NCI-H2029 (cell line): ENCODE measurements at regions not wholly inside any gene's neighbourhood (a gene's known extent, or its start where the extent isn't known, plus 50 kb on each side); places are given as distances from the start of the nearest gene placed in this dataset.
"Not testable (repeated sequence)": the region's sequence is repeated elsewhere in the genome, so short reads cannot be mapped to it uniquely, and the experiment has no call there.

Source experiments
- DNase-seq: peaks from one replicate; lab custom pipeline; 2025; lab: John Stamatoyannopoulos, UW

GRCh38 chr1:94672934-94673333 lies 131.4 kb upstream of the F3 start:
- no peak for DNase-seq

- no peak for DNase-seq
These were observed 130.4 kb upstream of the F3 start for GRCh38 chr1:94672001-94672400.

- DNase-seq = no peak
These were observed 128.7 kb upstream of the F3 start for GRCh38 chr1:94670273-94670672.

GRCh38 chr1:94669198-94669597 lies 127.6 kb upstream of the F3 start:
- DNase-seq = no peak

- no peak for DNase-seq
These were observed 127.0 kb upstream of the F3 start for GRCh38 chr1:94668528-94668927.

- DNase-seq = no peak
These were observed 126.3 kb upstream of the F3 start for GRCh38 chr1:94667818-94668217.

GRCh38 chr1:94666797-94667196 lies 125.2 kb upstream of the F3 start:
- no peak for DNase-seq

GRCh38 chr1:94661431-94661932 lies 119.9 kb upstream of the F3 start:
- DNase-seq = no peak

GRCh38 chr1:94660994-94661393 lies 119.4 kb upstream of the F3 start:
- no peak for DNase-seq

- DNase-seq = no peak
These were observed 118.7 kb upstream of the F3 start for GRCh38 chr1:94660258-94660657.

- not testable (repeated sequence) for DNase-seq
These were observed 117.6 kb upstream of the F3 start for GRCh38 chr1:94659202-94659601.

GRCh38 chr1:94658221-94658620 lies 116.7 kb upstream of the F3 start:
- no peak for DNase-seq

GRCh38 chr1:94657776-94658175 lies 116.2 kb upstream of the F3 start:
- DNase-seq = not testable (repeated sequence)

- DNase-seq = no peak
These were observed 115.4 kb upstream of the F3 start for GRCh38 chr1:94656967-94657366.

GRCh38 chr1:94654919-94655318 lies 113.4 kb upstream of the F3 start:
- DNase-seq = no peak

- DNase-seq = no peak
These were observed 112.9 kb upstream of the F3 start for GRCh38 chr1:94654459-94654858.

GRCh38 chr1:94654031-94654430 lies 112.5 kb upstream of the F3 start:
- DNase-seq = no peak

GRCh38 chr1:94653454-94653853 lies 111.9 kb upstream of the F3 start:
- no peak for DNase-seq

- DNase-seq = no peak
These were observed 109.5 kb upstream of the F3 start for GRCh38 chr1:94651076-94651475.

GRCh38 chr1:94650301-94650700 lies 108.7 kb upstream of the F3 start:
- DNase-seq = no peak

- no peak for DNase-seq
These were observed 106.9 kb upstream of the F3 start for GRCh38 chr1:94648225-94649007.

- DNase-seq = no peak
These were observed 105.4 kb upstream of the F3 start for GRCh38 chr1:94646786-94647555.

GRCh38 chr1:94646141-94646643 lies 104.6 kb upstream of the F3 start:
- DNase-seq = no peak
